Mammary epithelial cell (primary cell): ENCODE measurements at regions not wholly inside any gene's neighbourhood (a gene's known extent, or its start where the extent isn't known, plus 50 kb on each side); places are given as distances from the start of the nearest gene placed in this dataset.

Experiments
- CTCF ChIP-seq, 2 donors: IDR thresholded peaks in 1 of 2; conservative IDR thresholded peaks in 1 of 2; 2 replicates each; pipeline ENCODE4 v1.5.1; 2011 to 2012; ENCODE audit warnings: inconsistent platforms in 2 of 2, low read length in 2 of 2, mild to moderate bottlenecking in 2 of 2, control low read depth in 1 of 2, low read depth in 1 of 2; ENCODE audit not compliant: insufficient read depth in 1 of 2; ENCODE audit errors: extremely low read depth in 1 of 2
- EZH2 ChIP-seq: IDR thresholded peaks from 2 replicates; pipeline ENCODE4 v1.6.1; 2012; ENCODE audit warnings: low read length, inconsistent platforms, borderline replicate concordance

DNA sequence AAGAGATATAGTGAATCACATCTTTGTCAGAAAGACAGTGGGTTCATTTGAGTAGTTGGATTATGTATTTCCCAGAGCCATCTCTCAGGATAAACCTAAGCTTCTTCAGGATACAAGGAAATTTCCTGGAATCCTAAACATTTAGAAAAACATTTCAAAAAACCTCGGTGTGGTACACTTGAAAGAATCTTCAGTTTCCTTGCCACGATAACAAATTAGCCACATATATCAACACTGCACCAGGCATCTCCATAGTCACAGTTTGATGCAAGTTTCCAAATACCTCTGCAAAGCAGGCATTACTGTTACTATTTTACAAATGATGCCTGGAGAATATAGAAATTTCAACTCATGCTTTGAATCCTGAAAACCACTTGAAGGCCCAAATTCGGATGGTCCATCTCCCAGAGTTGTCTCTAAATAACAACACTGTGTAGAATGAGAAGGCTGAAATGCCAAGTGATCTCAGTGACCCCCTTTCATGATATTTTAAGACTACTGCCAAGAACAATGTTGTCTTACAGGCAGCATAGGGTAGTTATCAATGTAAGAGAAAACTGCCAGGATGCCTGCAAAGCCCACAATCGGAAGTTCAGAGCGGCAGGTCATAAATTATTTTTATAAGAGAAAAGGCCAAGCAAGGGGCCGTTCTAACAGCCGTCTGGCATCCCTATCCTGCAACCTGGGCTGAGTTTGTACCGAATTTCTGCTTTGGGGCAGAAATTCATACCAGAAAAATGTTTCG is 307.9 kb downstream of the TXNL1 start:
- TF ChIP-seq CTCF (conservative IDR thresholded peaks at IDR 0.05 in 1 of 2, IDR thresholded peaks at IDR 0.05 in 1 of 2; ENCODE audit: extremely low read depth in 1 of 2, insufficient read depth in 1 of 2, low read depth in 1 of 2, low read length in 2 of 2) (no peak), EZH2 (no peak)
